Hepatic stellate cell (primary cell): ENCODE measurements at regions not wholly inside any gene's neighbourhood (a gene's known extent, or its start where the extent isn't known, plus 50 kb on each side); places are given as distances from the start of the nearest gene placed in this dataset.

ENCODE experiments used
- DNase-seq: peaks from one replicate; pipeline ENCODE4 v3.0.0; 2011; ENCODE audit warnings: low spot score

- DNase-seq, result no peak
These were observed 698.0 kb upstream of the POU3F2 start for GRCh38 chr6:98136333-98136732.

GRCh38 chr6:98137391-98137790 is 697.0 kb upstream of the POU3F2 start:
- no peak for DNase-seq

- DNase-seq, result no peak
These were observed 691.5 kb upstream of the POU3F2 start for GRCh38 chr6:98142839-98143238.

- no peak for DNase-seq
These were observed 687.7 kb upstream of the POU3F2 start for GRCh38 chr6:98146656-98147055.

GRCh38 chr6:98156580-98156979 is 677.8 kb upstream of the POU3F2 start:
- DNase-seq, result no peak

- DNase-seq, result no peak
These were observed 654.8 kb upstream of the POU3F2 start for GRCh38 chr6:98179606-98180005.

- no peak for DNase-seq
These were observed 634.3 kb upstream of the POU3F2 start for GRCh38 chr6:98200084-98200483.

GRCh38 chr6:98203170-98203806 is 631.1 kb upstream of the POU3F2 start:
- DNase-seq, result no peak

- no peak for DNase-seq
These were observed 621.9 kb upstream of the POU3F2 start for GRCh38 chr6:98212468-98212867.

GRCh38 chr6:98215531-98215930 is 618.8 kb upstream of the POU3F2 start:
- no peak for DNase-seq

- DNase-seq, result no peak
These were observed 604.1 kb upstream of the POU3F2 start for GRCh38 chr6:98230250-98230649.

- no peak for DNase-seq
These were observed 595.3 kb upstream of the POU3F2 start for GRCh38 chr6:98239057-98239456.

- no peak for DNase-seq
These were observed 592.7 kb upstream of the POU3F2 start for GRCh38 chr6:98241630-98242029.

GRCh38 chr6:98254624-98255023 is 579.8 kb upstream of the POU3F2 start:
- no peak for DNase-seq

GRCh38 chr6:98260382-98260781 is 574.0 kb upstream of the POU3F2 start:
- DNase-seq, result no peak

- DNase-seq, result no peak
These were observed 562.3 kb upstream of the POU3F2 start for GRCh38 chr6:98272060-98272459.

GRCh38 chr6:98274691-98275090 is 559.7 kb upstream of the POU3F2 start:
- DNase-seq, result no peak

- DNase-seq, result no peak
These were observed 553.9 kb upstream of the POU3F2 start for GRCh38 chr6:98280492-98280891.

GRCh38 chr6:98286620-98287019 is 547.8 kb upstream of the POU3F2 start:
- no peak for DNase-seq

- no peak for DNase-seq
These were observed 546.5 kb upstream of the POU3F2 start for GRCh38 chr6:98287876-98288275.

GRCh38 chr6:98292810-98293209 is 541.6 kb upstream of the POU3F2 start:
- DNase-seq, result no peak

- no peak for DNase-seq
These were observed 538.7 kb upstream of the POU3F2 start for GRCh38 chr6:98295515-98296175.

- DNase-seq, result no peak
These were observed 525.8 kb upstream of the POU3F2 start for GRCh38 chr6:98308564-98308963.

GRCh38 chr6:98310443-98310842 is 523.9 kb upstream of the POU3F2 start:
- DNase-seq, result no peak
